ENCODE measurements at regions not wholly inside any gene's neighbourhood (a gene's known extent, or its start where the extent isn't known, plus 50 kb on each side); places are given as distances from the start of the nearest gene placed in this dataset.

DNA sequence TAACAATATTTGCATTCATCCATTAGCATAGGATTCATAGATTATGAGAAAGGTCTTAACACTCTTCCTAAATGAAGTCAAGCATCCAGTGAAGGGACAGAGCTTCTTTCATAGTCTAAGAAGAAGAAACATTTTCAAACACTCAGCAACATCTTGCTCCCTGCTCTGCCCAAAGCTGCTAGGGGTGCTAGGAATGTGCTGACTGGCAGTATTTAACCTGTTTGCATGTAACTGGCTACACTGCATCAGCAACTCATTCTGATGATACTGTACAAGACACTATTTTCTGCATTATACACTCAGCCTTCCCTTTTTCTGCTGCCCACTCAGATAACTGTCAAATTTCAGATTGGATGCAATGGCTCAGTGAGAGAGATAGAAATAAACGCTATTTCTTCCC, 495.1 kb upstream of the ARID1B start:
- DNase-seq (ENCODE audit: low read depth, low spot score): no peak
- in situ Hi-C loops (cut with HindIII; ENCODE audit: low pct_unique_long_range_greater_than_20kb, low sequenced_read_pairs): no loop called here

GRCh38 chr6:156281266-156281665, 495.9 kb upstream of the ARID1B start:
- DNase-seq (ENCODE audit: low read depth, low spot score): no peak
- in situ Hi-C loops (cut with HindIII; ENCODE audit: low pct_unique_long_range_greater_than_20kb, low sequenced_read_pairs): no loop called here

GRCh38 chr6:156280065-156280464, 497.1 kb upstream of the ARID1B start:
- in situ Hi-C loops (cut with HindIII; ENCODE audit: low pct_unique_long_range_greater_than_20kb, low sequenced_read_pairs): no loop called here
- no peak for DNase-seq (ENCODE audit: low read depth, low spot score)

DNA sequence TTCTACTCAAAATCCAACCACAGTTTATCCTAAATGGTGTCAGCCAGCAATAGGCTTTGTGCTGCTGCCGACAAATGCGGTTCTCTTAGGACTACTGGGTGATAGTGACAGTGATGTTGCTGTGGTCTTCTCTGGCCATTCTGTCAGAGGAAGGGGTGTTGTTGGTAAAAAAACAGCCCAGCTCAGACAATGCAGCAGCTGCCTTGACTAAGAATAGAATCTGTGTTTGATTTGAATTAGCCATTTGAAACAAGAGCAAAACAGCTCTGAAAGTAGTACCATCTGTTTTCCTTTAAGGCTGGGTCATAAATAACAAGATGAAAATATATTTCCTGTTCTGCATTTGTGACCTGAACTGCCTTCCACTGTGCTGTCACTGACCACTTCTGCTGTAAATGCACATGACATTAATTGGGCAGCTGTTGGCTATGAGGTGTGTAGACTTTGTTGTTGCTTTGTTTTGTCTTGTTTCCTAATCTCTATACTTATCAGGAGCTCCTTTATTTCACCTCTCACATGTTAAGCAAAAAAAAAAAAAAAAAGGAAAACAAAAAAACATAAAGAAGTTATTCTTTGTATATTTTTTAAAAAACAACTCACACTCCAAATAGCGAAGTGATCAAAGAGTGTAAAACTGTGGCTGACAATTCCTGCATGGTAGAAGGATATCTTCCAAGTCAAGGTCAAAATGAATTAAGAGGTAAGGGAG, 497.8 kb upstream of the ARID1B start:
- in situ Hi-C loops (cut with HindIII; ENCODE audit: low pct_unique_long_range_greater_than_20kb, low sequenced_read_pairs): no loop called here
- DNase-seq (ENCODE audit: low read depth, low spot score): no peak

DNA sequence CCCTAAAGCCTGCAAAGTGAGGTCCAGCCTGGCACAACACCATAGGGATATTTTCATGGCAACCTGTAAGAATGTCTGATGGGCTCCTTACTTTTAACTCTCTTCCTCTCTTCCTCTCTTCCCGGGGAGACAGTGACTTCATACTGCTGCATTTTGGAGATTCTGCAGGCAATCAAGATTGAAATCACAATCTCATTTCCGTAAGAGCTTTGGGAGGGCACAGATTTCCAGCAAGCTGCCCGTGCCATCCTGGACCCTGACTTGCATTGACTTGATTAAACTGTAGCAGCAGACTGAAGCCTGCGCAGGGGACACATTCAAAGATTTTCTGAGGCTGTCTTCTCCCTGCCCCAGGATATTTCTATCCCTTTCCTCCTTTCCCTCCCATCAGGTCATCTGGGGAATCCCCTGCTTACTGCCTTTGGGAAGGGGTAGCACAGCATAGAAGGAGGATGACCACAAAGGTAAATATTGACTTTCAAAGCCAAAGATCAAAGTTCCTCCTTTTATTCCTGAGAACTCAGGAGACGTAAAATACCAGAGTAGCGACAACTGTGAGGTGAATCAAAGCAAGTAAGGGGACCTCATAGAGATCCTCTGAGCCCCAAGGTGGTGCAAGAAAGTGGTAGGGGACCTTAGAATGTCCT, 504.0 kb upstream of the ARID1B start:
- no peak for DNase-seq (ENCODE audit: low read depth, low spot score)
- in situ Hi-C loops (cut with HindIII; ENCODE audit: low pct_unique_long_range_greater_than_20kb, low sequenced_read_pairs): no loop called here

GRCh38 chr6:156269751-156270369, 507.3 kb upstream of the ARID1B start:
- DNase-seq (ENCODE audit: low read depth, low spot score): no peak
- in situ Hi-C loops (cut with HindIII; ENCODE audit: low pct_unique_long_range_greater_than_20kb, low sequenced_read_pairs): no loop called here

GRCh38 chr6:156268849-156269248, 508.3 kb upstream of the ARID1B start:
- no peak for DNase-seq (ENCODE audit: low read depth, low spot score)
- in situ Hi-C loops (cut with HindIII; ENCODE audit: low pct_unique_long_range_greater_than_20kb, low sequenced_read_pairs): no loop called here

DNA sequence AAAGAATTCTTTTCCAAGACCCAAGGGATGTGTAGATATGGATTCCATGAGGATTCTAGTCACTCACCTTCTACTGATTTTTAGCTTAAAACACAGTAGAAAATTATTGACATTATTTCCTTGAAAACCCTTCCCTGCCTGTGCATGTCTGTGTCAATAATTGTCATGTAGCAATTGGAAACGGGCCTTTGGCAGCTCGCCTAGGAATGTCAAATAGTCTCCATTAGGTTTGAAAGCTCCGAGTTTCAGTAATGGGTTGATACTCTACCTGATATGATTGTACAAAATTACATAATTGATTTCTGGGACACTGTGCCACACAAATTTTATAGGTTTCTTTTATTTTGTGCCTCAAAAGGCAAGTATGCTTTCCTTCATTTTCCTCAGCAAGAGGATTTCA, 515.2 kb upstream of the ARID1B start:
- in situ Hi-C loops (cut with HindIII; ENCODE audit: low pct_unique_long_range_greater_than_20kb, low sequenced_read_pairs): no loop called here
- no peak for DNase-seq (ENCODE audit: low read depth, low spot score)

DNA sequence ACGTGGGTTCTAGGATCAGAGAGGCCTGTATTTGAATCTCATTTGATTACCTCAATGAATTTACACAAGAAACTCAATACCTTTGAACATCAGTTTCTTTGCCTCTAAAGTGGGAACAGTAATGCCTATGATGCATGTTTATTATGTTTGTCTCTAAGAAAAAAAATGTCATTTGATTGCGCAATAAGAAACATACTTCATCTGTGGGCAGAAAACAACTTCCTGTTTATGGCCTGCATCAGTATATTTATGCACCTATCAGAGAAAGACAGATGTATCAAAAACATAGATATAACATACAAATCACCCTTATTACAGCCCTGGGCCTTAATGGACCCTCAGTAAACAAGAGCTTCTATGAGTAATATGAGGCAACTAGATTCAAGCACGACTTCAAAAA, 516.4 kb upstream of the ARID1B start:
- in situ Hi-C loops (cut with HindIII; ENCODE audit: low pct_unique_long_range_greater_than_20kb, low sequenced_read_pairs): no loop called here
- DNase-seq (ENCODE audit: low read depth, low spot score): no peak

GRCh38 chr6:156258981-156259380, 518.2 kb upstream of the ARID1B start:
- in situ Hi-C loops (cut with HindIII; ENCODE audit: low pct_unique_long_range_greater_than_20kb, low sequenced_read_pairs): no loop called here
- no peak for DNase-seq (ENCODE audit: low read depth, low spot score)

GRCh38 chr6:156256161-156256560, 521.0 kb upstream of the ARID1B start:
- in situ Hi-C loops (cut with HindIII; ENCODE audit: low pct_unique_long_range_greater_than_20kb, low sequenced_read_pairs): no loop called here
- no peak for DNase-seq (ENCODE audit: low read depth, low spot score)

- in situ Hi-C loops (cut with HindIII; ENCODE audit: low pct_unique_long_range_greater_than_20kb, low sequenced_read_pairs): no loop called here
- no peak for DNase-seq (ENCODE audit: low read depth, low spot score)
These were observed 522.9 kb upstream of the ARID1B start for GRCh38 chr6:156254240-156254639.

- in situ Hi-C loops (cut with HindIII; ENCODE audit: low pct_unique_long_range_greater_than_20kb, low sequenced_read_pairs): no loop called here
- DNase-seq (ENCODE audit: low read depth, low spot score): no peak
These were observed 526.6 kb upstream of the ARID1B start for GRCh38 chr6:156250593-156250992.

- in situ Hi-C loops (cut with HindIII; ENCODE audit: low pct_unique_long_range_greater_than_20kb, low sequenced_read_pairs): no loop called here
- no peak for DNase-seq (ENCODE audit: low read depth, low spot score)
These were observed 535.0 kb upstream of the ARID1B start for GRCh38 chr6:156242206-156242605.

DNA sequence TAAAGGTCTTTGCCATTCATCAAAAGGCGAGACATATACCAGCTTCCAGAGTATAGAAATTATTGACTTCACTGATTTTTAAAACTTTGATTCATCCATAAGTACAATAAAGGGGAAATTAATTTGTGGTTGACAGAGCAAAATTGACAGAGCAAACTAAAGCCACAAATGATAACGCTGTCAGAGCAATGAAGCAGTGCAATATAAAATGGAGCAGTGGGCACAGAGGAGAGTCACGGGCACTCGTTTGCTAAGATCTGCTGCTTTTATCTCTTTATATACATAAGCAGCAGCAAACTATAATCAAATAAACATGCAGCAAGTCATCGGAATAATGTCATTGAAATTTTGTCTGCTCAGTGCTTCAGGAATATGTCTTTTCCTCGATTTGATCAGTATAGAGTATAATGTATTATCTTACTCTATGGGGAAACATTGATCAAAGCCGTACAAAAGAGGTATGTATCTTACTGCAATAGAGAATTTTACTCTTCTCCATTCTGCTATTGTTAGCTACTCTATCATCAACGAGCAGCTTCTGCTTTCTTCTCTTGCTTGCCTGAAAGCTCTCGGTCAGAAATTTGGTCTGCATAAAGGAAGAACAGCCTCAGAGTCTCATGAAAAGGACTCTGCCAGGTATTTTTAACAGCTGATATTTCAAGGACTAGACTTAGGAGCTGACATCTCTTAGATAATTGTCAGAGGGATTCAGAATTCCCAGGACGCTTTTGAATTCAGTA, 546.0 kb upstream of the ARID1B start:
- DNase-seq (ENCODE audit: low read depth, low spot score): no peak
- in situ Hi-C loops (cut with HindIII; ENCODE audit: low pct_unique_long_range_greater_than_20kb, low sequenced_read_pairs): no loop called here

GRCh38 chr6:156219973-156220372, 557.2 kb upstream of the ARID1B start:
- DNase-seq (ENCODE audit: low read depth, low spot score): no peak
- in situ Hi-C loops (cut with HindIII; ENCODE audit: low pct_unique_long_range_greater_than_20kb, low sequenced_read_pairs): no loop called here

DNA sequence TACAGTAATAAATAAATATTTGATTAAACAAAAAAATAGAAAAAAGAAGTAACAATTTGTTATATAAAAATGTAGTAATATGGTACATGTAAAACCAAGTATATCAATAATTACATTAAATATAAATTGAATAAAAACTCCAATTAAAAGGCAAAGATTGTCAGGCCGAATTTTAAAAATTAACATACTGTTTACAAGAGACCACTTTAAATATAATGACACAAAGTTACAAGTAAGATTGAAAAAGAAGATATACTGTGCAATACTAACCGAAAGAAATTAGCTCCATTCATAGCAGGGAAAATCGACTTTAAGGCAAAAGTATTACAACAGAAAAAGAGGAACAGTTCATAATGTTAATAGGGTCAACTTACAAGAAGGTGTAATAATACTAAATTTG, 571.5 kb upstream of the ARID1B start:
- no peak for DNase-seq (ENCODE audit: low read depth, low spot score)
- in situ Hi-C loops (cut with HindIII; ENCODE audit: low pct_unique_long_range_greater_than_20kb, low sequenced_read_pairs): no loop called here

GRCh38 chr6:156199182-156199581, 578.0 kb upstream of the ARID1B start:
- in situ Hi-C loops (cut with HindIII; ENCODE audit: low pct_unique_long_range_greater_than_20kb, low sequenced_read_pairs): no loop called here
- no peak for DNase-seq (ENCODE audit: low read depth, low spot score)
